ENCODE measurements at regions not wholly inside any gene's neighbourhood (a gene's known extent, or its start where the extent isn't known, plus 50 kb on each side); places are given as distances from the start of the nearest gene placed in this dataset.

- no peak for TF ChIP-seq CTCF (IDR thresholded peaks at IDR 0.05; ENCODE audit: low read depth, low read length, missing control alignments)
- no peak overlapping the region for H3K4me3 ChIP-seq (replicated peaks; ENCODE audit: low read depth, low read length)
- no peak for DNase-seq (ENCODE audit: extremely low read depth, low read depth)
Measured at GRCh38 chr9:18184401-18184800, 289.6 kb upstream of the ADAMTSL1 start.

- no peak overlapping the region for H3K4me3 ChIP-seq (replicated peaks; ENCODE audit: low read depth, low read length)
- TF ChIP-seq CTCF (IDR thresholded peaks at IDR 0.05; ENCODE audit: low read depth, low read length, missing control alignments), result no peak
- no peak for DNase-seq (ENCODE audit: extremely low read depth, low read depth)
Measured at GRCh38 chr9:18185196-18185595, 288.8 kb upstream of the ADAMTSL1 start.

GRCh38 chr9:18188971-18189370, 285.0 kb upstream of the ADAMTSL1 start:
- no peak for TF ChIP-seq CTCF (IDR thresholded peaks at IDR 0.05; ENCODE audit: low read depth, low read length, missing control alignments)
- no peak overlapping the region for H3K4me3 ChIP-seq (replicated peaks; ENCODE audit: low read depth, low read length)
- no peak for DNase-seq (ENCODE audit: extremely low read depth, low read depth)

- no peak overlapping the region for H3K4me3 ChIP-seq (replicated peaks; ENCODE audit: low read depth, low read length)
- no peak for TF ChIP-seq CTCF (IDR thresholded peaks at IDR 0.05; ENCODE audit: low read depth, low read length, missing control alignments)
- DNase-seq (ENCODE audit: extremely low read depth, low read depth), result no peak
Measured at GRCh38 chr9:18189871-18190670, 283.9 kb upstream of the ADAMTSL1 start.

GRCh38 chr9:18190671-18191374, 283.1 kb upstream of the ADAMTSL1 start:
- DNase-seq (ENCODE audit: extremely low read depth, low read depth), result no peak
- H3K4me3 ChIP-seq (replicated peaks; ENCODE audit: low read depth, low read length), result no peak overlapping the region
- TF ChIP-seq CTCF (IDR thresholded peaks at IDR 0.05; ENCODE audit: low read depth, low read length, missing control alignments), result no peak

GRCh38 chr9:18194316-18194715, 279.6 kb upstream of the ADAMTSL1 start:
- H3K4me3 ChIP-seq (replicated peaks; ENCODE audit: low read depth, low read length), result no peak overlapping the region
- DNase-seq (ENCODE audit: extremely low read depth, low read depth), result no peak
- TF ChIP-seq CTCF (IDR thresholded peaks at IDR 0.05; ENCODE audit: low read depth, low read length, missing control alignments), result no peak

Measured in HFF-Myc (cell line).